ENCODE measurements at regions not wholly inside any gene's neighbourhood (a gene's known extent, or its start where the extent isn't known, plus 50 kb on each side); places are given as distances from the start of the nearest gene placed in this dataset.

- TF ChIP-seq ZC3H13 (CRISPR knock-in tag; IDR thresholded peaks at IDR 0.05): no peak; the same call in 1 of the 2 replicates
- no peak for TF ChIP-seq E2F5 (CRISPR knock-in tag; conservative IDR thresholded peaks at IDR 0.05)
- no peak for TF ChIP-seq LRRFIP1 (CRISPR knock-in tag; conservative IDR thresholded peaks at IDR 0.05)
- TF ChIP-seq ZNF775 (CRISPR knock-in tag; IDR thresholded peaks at IDR 0.05; ENCODE audit: borderline replicate concordance): no peak
- no peak for TF ChIP-seq SIN3B (IDR thresholded peaks at IDR 0.05; ENCODE audit: low read length)
- no peak for TF ChIP-seq ZNF773 (CRISPR knock-in tag; IDR thresholded peaks at IDR 0.05; ENCODE audit: borderline replicate concordance)
- peak; percentile 69 for TF ChIP-seq POGK (CRISPR knock-in tag; conservative IDR thresholded peaks at IDR 0.05)
- no peak for TF ChIP-seq DDIT3 (CRISPR knock-in tag; IDR thresholded peaks at IDR 0.05)
- no peak for TF ChIP-seq GPN1 (CRISPR knock-in tag; IDR thresholded peaks at IDR 0.05; ENCODE audit: borderline replicate concordance)
- no peak for TF ChIP-seq SIN3A (IDR thresholded peaks at IDR 0.05; ENCODE audit: borderline replicate concordance, low read depth, low read length)
- TF ChIP-seq RCOR2 (CRISPR knock-in tag; IDR thresholded peaks at IDR 0.05): no peak
- 0 out of 2 replicates have a peak, but pooled peaks have one; percentile 45 for TF ChIP-seq DPF2 (CRISPR knock-in tag; IDR thresholded peaks at IDR 0.05; ENCODE audit: borderline replicate concordance, low read depth)
- no peak for TF ChIP-seq NR3C1 (CRISPR knock-in tag; IDR thresholded peaks at IDR 0.05)
- no peak for TF ChIP-seq ZNF24 (IDR thresholded peaks at IDR 0.05)
- TF ChIP-seq HMG20A (CRISPR knock-in tag; IDR thresholded peaks at IDR 0.05; ENCODE audit: borderline replicate concordance): no peak
- no peak for TF ChIP-seq ADNP (CRISPR knock-in tag; IDR thresholded peaks at IDR 0.05)
- TF ChIP-seq HDAC2 (CRISPR knock-in tag; IDR thresholded peaks at IDR 0.05): peak; percentile 50; the same call in 1 of the 2 replicates
- TF ChIP-seq SP140L (CRISPR knock-in tag; IDR thresholded peaks at IDR 0.05; ENCODE audit: borderline replicate concordance): no peak
- TF ChIP-seq ATF4 (CRISPR knock-in tag; IDR thresholded peaks at IDR 0.05): no peak
- TF ChIP-seq ZNF343 (CRISPR knock-in tag; IDR thresholded peaks at IDR 0.05): peak; percentile 24; the same call in 1 of the 2 replicates
- TF ChIP-seq DNMT1 (CRISPR knock-in tag; IDR thresholded peaks at IDR 0.05): peak; percentile 71; the same call in 1 of the 2 replicates
- TF ChIP-seq NFE2 (CRISPR knock-in tag; IDR thresholded peaks at IDR 0.05): no peak
- peak; percentile 92 for TF ChIP-seq ZSCAN31 (CRISPR knock-in tag; IDR thresholded peaks at IDR 0.05; ENCODE audit: low read depth)
- no peak for TF ChIP-seq KLF9 (CRISPR knock-in tag; IDR thresholded peaks at IDR 0.05; ENCODE audit: low read depth)
These were observed 76.5 kb upstream of the GSE1 start (continued) for GRCh38 chr16:85536411-85537330.
